ENCODE measurements at regions not wholly inside any gene's neighbourhood (a gene's known extent, or its start where the extent isn't known, plus 50 kb on each side); places are given as distances from the start of the nearest gene placed in this dataset.
"Not testable (repeated sequence)": the region's sequence is repeated elsewhere in the genome, so short reads cannot be mapped to it uniquely, and the experiment has no call there.

GRCh38 chr10:26355241-26355640 lies 82.9 kb upstream of the APBB1IP start:
- no peak for DNase-seq (ENCODE audit: low read depth in 2 of 3, low spot score in 2 of 3)

DNA sequence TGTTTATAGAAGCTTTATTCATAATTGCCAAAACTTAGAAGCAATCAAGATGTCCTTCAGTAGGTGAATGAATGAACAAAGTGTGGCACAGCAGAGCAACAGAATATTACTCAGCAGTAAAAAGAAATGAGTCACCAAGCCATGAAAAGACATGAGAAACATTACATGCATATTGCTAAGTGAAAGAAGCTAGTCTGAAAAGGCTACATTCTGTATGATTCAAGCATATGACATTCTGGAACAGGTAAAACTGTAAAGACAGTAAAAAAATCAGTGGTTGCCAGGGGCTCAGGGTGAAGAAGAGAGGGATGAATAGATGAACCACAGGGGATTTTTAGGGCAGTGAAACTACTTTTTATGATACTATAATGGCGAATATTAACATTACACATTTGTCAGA lies 80.9 kb upstream of the APBB1IP start:
- DNase-seq (ENCODE audit: low read depth in 2 of 3, low spot score in 2 of 3), result no peak

- no peak for DNase-seq (ENCODE audit: low read depth in 2 of 3, low spot score in 2 of 3)
Measured at GRCh38 chr10:26358071-26358470, 80.1 kb upstream of the APBB1IP start.

GRCh38 chr10:26359670-26360069 lies 78.5 kb upstream of the APBB1IP start:
- no peak for DNase-seq (ENCODE audit: low read depth in 2 of 3, low spot score in 2 of 3)

- no peak for DNase-seq (ENCODE audit: low read depth in 2 of 3, low spot score in 2 of 3)
Measured at GRCh38 chr10:26361351-26361750, 76.8 kb upstream of the APBB1IP start.

DNA sequence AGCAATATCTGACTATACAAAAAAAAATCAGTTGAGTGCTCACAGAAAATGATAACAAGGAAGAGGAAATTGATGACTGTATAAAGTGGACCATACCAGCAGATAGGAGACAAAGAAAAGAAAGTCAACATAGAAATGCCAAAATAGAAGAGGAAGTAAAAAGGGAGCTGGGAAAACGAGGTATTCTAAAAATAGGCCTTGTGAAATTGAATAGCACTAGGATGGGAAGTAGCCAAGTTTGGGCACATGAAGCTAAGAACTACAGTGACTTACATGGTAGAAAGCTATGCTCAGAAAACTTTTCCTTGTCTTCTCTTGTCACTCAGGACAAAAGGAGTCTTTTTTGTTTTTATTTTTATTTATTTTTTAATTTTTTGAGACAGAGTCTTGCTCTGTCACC lies 76.2 kb upstream of the APBB1IP start:
- DNase-seq (ENCODE audit: low read depth in 2 of 3, low spot score in 2 of 3), result no peak

- no peak for DNase-seq (ENCODE audit: low read depth in 2 of 3, low spot score in 2 of 3)
Measured at GRCh38 chr10:26365681-26366358, 72.3 kb upstream of the APBB1IP start.

DNA sequence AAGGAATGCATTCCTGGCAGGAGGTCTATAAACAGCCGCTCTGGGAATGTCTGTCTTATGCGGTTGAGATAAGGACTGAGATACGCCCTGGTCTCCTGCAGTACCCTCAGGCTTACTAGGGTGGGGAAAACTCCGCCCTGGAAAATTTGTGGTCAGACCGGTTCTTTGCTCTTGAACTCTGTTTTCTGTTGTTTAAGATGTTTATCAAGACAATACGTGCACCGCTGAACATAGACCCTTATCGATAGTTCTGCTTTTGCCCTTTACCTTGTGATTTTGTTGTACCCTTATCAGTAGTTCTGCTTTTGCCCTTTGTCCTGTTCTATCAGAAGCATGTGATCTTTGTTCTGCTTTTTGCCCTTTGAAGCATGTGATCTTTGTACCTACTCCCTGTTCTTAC lies 71.1 kb upstream of the APBB1IP start:
- not testable (repeated sequence) for DNase-seq (ENCODE audit: low read depth in 2 of 3, low spot score in 2 of 3)

DNA sequence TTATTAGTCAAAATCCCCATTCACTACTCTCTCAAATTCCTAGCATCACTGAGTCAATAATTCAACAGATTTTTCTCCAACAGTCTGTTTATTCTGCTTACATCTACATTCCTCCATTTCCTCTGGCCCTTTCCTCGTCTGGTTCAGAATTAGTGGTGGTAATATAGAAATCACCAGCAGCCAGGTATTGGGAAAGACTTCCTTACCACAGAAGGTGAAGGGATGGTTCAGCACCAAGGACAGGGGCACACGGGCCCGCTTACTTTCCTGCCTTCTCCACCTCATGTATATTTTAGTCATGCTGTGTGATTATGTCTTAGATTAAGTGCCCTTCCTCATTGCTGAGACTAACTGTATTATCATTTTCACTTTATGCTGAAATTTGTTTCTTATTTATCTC lies 70.4 kb upstream of the APBB1IP start:
- peak in 2 of 3 donors; percentile 33 to 60 for DNase-seq (ENCODE audit: low read depth in 2 of 3, low spot score in 2 of 3)

GRCh38 chr10:26368463-26368862 lies 69.7 kb upstream of the APBB1IP start:
- DNase-seq (ENCODE audit: low read depth in 2 of 3, low spot score in 2 of 3), result no peak

GRCh38 chr10:26372513-26373354 lies 65.4 kb upstream of the APBB1IP start:
- DNase-seq (ENCODE audit: low read depth in 2 of 3, low spot score in 2 of 3), result no peak

DNA sequence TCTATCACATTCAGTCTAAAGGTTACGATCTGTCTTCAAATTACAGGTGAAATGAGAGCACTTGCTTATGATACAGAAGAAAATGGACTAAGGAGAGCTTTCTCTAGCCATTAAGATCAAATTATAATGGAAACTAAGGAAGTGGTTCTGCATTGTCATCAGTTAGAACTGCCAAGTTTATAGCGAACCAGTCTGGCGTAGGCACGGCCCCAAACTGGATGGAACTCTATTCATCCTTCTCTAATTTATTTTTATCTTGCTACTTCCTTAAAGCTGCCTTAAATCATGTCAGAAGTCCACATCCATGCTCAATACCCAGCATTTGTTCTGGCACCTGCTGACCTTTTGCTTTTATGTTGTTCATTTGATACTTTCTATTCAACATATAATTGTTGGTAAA lies 63.7 kb upstream of the APBB1IP start:
- peak in 1 of 3 donors; percentile 41 for DNase-seq (ENCODE audit: low read depth in 2 of 3, low spot score in 2 of 3)

DNA sequence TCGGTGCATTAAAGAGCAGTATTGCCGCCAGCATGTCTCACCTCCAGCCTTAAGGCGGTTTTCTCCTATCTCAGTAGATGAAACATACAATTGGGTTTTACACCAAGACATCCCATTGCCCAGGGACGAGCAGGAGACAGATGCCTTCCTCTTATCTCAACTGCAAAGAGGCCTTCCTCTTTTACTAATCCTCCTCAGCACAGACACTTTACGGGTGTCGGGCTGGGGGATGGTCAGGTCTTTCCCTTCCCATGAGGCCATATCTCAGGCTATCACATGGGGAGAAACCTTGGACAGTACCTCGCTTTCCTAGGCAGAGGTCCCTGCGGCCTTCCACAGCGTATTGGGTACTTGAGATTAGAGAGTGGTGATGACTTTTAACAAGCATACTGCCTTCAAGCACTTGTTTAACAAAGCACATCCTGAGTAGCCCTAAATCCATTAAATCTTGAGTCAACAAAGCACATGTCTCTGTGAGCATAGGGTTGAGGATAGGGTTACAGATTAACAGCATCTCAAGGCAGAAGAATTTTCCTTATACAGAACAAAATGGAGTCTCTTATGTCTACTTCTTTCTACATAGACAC lies 60.8 kb upstream of the APBB1IP start:
- not testable (repeated sequence) for DNase-seq (ENCODE audit: low read depth in 2 of 3, low spot score in 2 of 3)

DNA sequence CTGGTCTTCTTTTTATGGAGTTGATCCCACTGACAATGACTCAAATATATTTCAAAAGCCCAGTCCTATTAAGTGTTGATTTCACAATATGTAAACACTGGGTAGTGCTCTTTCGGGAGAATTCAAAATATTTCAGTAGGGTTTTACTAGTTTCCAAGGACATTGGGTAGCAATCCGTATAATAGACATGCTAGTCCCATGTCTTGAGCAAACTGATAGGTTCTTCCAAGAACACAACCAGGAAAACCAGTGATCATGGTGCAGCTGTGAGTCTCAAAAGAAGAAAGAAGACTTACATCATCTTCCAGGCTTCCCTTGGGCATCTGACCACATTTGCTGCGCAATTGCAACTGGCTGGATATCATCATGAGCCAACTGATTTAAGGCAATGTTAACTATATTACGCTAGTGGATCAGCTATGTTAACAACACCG lies 59.3 kb upstream of the APBB1IP start:
- no peak for DNase-seq (ENCODE audit: low read depth in 2 of 3, low spot score in 2 of 3)

GRCh38 chr10:26380815-26381214 lies 57.3 kb upstream of the APBB1IP start:
- no peak for DNase-seq (ENCODE audit: low read depth in 2 of 3, low spot score in 2 of 3)

- DNase-seq (ENCODE audit: low read depth in 2 of 3, low spot score in 2 of 3), result no peak
Measured at GRCh38 chr10:26381986-26382385, 56.2 kb upstream of the APBB1IP start.

DNA sequence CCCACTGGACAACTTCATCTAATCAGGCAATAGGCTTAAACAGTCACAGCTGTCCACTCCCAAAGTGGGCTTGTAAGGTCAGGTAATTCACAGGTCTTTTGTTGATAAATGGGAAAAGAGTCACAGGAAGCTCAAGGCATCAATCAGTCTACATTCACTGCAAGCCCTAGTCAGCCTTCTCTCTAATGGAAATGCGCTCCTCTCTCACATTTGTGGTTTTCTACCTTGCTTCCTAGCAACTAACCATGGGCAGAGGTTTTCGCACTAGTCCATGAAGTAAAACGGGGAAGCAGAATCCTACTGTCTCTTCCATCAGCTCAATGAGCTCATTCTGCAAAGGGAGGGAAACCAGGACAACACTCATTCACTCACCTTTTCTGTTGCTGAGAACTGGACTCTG lies 53.5 kb upstream of the APBB1IP start:
- DNase-seq (ENCODE audit: low read depth in 2 of 3, low spot score in 2 of 3), result no peak

- no peak for DNase-seq (ENCODE audit: low read depth in 2 of 3, low spot score in 2 of 3)
Measured at GRCh38 chr10:26385443-26385842, 52.7 kb upstream of the APBB1IP start.

GRCh38 chr10:26386781-26387180 lies 51.4 kb upstream of the APBB1IP start:
- DNase-seq (ENCODE audit: low read depth in 2 of 3, low spot score in 2 of 3), result no peak
